HG03520 (cell line): ENCODE measurements at regions not wholly inside any gene's neighbourhood (a gene's known extent, or its start where the extent isn't known, plus 50 kb on each side); places are given as distances from the start of the nearest gene placed in this dataset.

Experiments
- ATAC-seq: cut with Tn5 transposase; IDR thresholded peaks from one replicate; pipeline ENCODE4 v1.9.1; 2021; ENCODE audit warnings: mild to moderate bottlenecking, moderate library complexity; ENCODE audit not compliant: unreplicated experiment

DNA sequence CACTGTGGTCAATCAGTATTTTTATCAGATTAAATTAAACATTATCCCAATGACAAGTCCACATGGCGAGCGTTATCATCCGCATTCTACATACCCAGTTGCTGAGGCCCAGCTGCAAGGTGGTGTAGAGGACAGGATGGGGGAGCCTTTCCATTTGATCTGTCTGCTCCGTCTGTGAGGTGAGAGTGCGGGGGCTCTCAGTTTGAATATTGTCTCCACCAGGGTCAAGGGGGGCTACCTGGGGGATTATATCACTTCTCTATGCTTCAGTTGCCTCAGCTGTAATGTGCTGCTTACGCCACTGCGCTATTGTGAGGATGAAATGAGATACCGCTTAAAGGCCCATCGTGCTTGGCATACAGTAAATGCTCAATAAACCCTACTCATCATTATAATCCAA lies 1106.0 kb downstream of the BCL11B start:
- ATAC-seq = no peak

DNA sequence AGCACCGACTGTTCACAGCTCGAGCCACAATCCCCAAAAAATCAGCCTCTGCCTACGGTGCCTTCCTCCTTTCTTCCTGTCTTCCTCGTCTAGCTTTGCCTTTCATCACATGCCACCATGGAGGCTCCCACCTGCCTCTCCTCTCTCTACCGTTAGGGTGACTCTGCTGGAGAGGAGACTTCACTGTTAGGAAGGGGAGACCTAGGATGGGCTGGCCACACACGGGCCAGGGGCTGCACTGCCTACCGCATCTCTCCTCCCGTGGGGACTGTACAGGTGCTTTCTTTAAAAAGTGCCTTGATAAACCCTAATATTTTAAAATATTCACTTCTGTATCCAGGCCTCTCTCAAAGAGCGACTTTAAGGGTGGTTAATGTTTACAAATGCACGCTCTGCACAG lies 1104.7 kb downstream of the BCL11B start:
- ATAC-seq = no peak

DNA sequence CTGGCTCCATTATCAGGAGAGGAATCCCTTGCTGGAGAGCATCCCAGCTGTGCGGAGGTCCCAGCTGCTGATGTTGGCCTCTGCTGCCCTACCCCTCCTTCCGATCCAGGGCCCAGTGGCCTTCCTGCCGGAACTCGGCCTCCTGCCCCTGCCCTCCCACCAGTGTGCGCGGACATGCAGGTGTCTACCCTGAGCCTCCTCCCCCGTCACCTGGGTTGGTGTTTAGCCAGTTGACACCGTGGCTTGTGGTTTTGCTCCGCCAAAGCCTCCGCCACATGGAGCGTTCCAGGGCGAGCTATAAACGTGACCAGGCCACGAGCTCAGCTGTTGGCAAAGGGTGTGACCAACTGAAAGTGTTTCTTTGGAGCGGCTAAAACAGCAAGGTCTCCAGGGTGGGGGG lies 1104.3 kb downstream of the BCL11B start:
- no peak for ATAC-seq

DNA sequence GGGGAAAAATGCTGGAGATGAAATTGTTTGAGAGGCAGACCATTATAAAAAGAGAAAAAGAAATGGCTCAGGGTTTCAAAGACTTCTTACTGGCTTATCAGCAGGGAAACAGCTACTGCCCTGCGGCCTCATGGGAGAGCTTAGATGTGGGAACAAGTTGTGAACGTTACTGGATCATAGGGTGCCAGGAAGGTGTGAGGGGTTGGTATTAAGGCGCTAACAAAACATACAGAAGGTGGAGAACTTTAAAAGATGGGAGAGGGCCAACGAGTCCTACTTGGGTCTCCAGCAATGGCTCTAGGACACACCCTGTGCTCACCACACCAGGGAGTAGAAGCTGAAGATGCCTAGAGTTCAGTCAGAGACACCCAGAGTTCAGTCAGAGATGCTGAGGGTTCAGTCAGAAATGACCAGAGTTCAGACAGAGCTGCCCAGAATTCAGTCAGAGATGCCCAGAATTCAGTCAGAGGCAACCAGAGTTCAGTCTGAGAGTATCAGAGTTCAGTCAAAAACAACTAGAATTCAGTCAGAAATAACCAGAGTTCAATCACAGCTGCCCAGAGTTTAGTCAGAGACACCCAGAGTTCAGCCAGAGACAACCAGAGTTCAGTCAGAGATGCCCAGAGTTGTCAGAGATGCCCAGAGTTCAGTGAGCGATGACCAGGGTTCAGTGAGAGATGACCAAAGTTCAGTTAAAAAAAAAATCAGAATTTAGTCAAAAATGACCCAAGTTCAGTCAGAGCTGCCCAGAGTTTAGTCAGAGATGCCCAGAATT lies 1103.6 kb downstream of the BCL11B start:
- no peak for ATAC-seq

DNA sequence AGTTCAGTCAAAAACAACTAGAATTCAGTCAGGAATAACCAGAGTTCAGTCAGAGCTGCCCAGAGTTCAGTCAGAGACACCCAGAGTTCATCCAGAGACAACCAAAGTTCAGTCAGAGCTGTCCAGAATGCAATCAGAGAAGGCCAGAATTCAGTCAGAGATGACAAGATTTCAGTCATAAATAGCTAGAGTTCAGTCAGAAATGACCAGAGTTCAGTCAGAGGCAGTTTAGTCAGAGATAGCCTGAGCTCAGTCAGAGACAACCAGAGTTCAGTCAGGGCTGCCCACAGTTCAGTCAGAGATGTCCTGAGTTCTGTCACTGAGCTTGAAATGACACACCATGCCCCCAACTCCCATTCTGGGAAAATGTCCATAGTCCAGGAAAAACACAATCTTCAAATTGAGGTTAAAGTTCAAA lies 1102.8 kb downstream of the BCL11B start:
- ATAC-seq = no peak

DNA sequence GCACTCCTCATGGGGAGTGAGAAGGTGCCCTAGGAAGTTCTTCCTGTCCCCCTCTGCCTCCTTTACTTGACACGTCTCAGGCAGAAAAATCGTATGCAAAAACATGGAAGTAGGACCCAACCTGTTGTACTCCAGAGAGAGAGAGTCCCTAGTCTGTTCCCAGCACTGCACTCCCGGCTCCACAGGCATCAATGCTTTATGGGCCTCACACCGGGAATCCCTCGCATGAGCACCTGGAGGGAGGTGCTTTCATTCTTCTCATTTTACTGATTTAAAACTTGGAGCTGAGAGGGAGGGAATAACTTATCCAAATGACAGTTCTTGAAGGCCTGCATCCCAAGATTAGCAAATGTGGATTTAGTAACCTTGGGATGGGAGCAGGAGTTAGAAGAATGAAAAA lies 1101.4 kb downstream of the BCL11B start:
- ATAC-seq = no peak

DNA sequence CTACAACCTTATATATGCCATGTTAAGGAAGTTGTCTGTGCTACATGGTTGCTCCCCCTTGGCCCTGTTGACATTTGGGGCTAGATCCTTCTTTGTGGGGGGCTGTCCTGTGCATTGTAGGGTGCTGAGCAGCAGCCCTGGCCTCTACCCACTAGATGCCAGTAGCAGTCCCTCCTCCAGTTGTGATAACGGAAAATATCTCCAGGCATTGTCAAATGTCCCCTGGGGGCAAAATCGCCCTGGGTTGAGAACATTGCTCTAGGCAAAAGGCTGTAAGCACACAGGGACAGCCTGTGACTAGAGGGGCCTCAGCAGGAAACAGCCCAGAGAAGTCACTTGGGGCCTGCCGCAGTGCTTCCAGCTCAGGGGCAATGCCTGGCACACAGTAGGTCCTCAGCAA lies 1100.3 kb downstream of the BCL11B start:
- ATAC-seq = no peak

DNA sequence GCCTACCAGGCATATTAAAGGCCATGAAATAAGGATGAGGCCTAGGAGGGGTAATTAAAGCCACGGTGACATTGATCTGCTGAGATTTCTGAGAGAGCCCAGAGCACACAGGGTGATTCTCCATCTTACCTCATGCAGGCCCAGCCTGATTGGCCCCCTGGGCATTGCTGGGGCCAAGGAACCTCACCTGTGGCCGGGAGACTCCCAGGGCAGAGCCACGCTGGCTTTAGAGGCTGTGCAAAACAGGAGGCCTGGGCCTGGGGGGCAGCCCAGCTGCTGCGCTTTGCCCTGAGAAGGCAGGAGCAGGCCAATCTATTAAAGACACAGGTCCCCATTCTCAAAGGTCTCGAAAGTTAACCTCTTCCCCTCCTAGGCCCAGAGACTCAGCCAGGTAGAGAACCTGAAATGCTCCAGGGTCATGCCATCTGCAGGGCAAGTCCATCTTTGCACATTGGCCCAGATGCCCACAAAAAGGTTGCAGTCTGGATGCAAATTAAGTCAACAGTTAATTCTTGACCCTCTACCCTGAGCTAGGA lies 1099.7 kb downstream of the BCL11B start:
- ATAC-seq = no peak

DNA sequence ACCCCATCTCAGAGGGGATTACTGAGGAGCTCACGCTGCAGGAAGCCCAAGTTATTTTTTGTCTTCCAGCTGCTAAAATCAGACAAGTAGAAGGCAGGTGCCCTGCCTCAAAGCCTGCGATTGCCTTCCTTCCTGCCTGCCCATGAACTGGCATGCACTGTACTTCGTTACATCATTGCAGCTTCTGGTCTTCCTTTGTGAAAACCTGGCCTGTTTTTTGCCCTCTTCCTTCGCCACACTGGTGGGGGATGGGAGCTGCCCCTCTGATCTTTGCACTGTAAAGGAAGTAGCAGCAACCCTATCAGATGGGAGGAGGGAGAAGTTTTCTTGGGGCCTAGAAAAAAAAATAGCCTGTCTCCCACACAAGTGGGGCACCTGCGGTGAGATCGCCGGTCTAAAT lies 1098.7 kb downstream of the BCL11B start:
- ATAC-seq = no peak

DNA sequence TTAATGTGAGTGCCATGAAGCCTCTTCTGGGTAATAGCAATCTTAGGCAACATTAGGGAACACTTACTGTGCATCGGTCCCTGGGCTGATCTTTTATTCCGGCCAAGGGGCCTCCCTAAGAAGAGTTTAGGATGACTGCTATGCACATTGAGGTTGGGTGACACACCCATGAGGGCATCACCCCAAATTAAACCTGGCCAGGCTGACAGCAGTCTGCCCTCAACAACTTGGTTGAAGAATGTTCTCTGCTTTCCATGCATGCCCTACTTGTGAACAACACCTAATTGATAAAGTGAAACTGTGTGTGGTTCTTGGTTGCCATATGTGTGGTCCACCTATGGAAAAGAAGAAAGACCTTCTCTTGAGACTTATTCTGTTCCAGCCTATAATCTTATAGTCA lies 1098.0 kb downstream of the BCL11B start:
- ATAC-seq = no peak

DNA sequence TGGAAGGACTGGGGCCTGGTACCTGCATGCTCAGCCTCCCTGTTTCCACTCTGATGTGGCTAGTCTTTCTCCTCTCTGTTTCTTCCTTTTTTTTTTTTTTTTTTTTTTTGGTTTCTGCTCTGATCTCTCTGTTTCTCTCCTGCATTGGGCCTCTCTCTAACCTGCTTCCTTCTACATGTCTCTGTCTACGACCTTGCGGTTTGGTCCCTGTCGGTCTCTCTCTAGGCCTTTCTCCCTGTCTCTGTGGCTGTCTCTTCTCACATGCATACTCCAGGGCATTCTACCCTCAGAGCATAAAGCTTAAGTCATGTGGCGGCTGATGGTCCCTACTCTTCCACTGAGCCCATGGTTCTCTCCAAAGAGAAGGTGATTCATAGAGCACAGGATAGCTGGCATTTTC lies 1096.6 kb downstream of the BCL11B start:
- ATAC-seq = no peak

DNA sequence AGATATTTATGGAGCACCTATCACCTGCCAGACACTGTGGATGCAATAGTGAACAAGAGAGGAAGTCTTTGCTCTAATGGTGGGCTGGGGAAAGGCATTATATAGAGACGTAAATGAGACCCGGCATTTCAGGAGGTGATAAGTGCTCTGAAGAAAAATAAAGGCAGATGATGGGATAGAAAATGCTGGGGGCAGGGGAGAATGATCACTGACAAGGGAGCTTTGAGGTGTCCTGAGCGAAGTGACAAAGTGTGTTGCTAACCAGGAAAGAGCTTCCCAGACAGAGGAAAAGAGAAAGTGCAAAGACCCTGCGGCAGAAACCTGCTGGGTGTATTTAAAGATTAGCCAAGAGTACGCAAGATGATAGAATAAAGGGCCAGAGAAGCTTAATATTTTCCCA lies 1096.1 kb downstream of the BCL11B start:
- no peak for ATAC-seq

DNA sequence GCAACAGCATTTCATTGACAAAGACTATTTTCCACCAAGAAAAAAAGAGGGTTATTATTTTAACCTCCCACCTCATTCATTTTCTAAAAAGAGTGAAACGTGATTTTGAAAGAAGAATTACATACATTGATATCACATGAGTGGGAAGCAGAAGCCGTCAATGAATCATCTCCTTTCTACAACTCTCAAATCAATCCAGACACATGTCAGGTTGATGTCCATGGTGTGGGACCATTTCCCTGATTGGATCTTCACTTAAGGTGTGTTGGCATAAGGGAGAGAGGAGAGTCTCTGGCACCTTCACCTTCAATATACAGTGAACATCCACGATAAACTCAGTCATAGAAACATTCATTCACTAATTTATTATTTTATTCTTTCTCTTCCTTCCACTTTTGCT lies 1095.1 kb downstream of the BCL11B start:
- ATAC-seq = no peak

DNA sequence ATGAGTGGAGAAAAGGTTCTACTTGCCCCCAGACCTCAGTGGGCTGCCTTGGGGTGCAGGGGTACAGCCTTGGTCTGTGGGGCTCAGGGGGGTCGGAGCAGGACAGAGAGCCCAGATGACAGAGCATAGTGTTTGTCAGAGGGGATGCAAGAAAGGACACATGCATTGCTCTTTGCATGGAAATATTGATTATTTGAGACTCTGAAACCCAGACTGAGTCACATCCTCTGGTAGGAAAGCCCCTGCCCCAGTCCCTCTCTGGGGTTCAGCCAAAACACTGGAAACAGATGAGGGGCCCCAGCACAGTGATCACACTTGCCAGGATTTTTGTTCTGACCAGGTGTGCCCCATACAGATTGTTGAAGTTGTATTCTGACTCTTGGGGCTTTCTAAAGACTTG lies 1094.4 kb downstream of the BCL11B start:
- no peak for ATAC-seq

DNA sequence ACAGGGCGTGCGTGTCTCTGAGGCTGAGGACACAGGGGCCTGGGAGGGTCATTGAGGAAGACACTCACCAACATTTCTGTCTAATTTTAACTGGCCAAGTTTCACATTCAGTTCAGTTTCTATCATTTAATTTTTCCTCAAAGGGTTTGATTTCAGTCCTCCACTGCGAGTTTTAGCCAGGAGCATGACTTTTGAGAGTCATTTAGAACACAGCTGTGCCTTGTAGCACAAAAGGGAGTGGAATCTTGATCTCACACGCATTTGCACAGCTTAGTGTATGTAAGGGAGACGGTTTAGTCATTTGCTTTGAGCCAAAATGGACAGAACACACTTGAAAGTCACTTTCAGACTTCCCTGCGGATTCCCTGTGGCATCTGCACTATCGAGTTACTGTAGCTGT lies 1090.8 kb downstream of the BCL11B start:
- ATAC-seq = no peak

DNA sequence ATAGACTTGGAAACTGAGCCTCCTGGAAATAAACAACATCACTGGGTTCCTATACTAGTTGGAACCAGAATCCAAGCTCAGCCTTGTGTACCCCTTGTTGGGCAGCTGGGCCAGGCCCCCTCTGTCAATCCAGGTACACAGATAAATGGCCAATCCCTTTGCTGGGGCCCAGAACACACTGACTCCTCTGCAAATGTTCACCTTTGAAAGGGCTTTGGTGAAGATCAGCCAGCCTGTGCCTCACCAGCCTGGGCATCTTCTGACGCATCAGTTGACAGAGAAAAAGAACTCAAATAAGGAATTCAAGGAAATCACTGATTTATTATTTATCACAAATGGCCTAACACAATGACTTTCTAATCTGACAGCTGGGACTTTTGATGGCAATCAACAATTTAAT lies 1090.2 kb downstream of the BCL11B start:
- no peak for ATAC-seq

DNA sequence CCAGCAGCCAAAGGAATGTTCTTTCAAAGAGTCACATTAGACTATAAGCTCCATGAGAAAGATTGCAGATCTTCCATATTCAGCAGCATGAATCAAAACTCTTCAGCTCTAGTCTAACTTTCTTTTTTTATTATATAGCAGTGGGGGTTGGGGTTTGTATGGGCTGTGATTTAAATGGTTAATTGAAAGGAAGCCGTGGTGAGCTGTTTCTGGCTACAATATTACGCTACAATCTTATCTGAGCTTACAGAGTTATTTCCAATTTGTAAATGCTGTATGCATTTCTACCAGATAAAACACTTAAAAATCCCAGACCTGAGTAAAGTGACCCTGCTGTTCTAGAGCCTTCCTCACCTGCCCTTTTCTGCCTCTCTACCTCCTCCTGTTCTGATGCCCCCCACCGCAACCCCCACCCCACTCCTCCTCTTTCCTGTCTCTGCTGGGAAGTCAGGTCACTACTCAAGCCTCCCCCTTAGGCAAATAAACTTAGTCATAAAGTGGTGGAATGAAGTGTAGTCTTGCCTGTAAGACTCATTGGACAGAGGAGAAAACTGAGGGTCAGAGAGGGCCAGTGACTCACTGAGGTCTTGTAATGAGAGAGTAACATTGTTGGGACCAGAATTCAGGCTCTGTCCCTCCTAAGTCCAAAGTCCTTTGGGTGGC lies 1089.5 kb downstream of the BCL11B start:
- no peak for ATAC-seq

DNA sequence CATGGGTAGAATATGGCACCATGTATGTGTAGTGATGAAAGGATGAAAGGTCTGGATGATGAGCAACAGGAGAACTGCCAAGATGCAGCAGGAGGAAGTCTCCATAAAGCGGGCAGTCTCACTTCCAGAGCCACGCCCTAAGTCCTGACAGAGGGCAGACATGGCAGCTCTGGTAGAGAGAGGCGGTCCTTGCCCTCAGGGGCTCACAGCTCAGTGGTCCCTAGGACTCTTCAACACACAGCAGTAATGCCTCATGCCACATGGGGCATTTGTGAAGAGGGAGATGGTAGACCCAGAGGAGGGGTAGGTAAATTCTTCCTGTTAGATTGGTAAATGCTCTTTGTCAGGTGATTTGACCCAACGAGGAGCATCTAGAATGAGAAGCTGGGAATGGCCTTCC lies 1088.4 kb downstream of the BCL11B start:
- ATAC-seq = no peak

DNA sequence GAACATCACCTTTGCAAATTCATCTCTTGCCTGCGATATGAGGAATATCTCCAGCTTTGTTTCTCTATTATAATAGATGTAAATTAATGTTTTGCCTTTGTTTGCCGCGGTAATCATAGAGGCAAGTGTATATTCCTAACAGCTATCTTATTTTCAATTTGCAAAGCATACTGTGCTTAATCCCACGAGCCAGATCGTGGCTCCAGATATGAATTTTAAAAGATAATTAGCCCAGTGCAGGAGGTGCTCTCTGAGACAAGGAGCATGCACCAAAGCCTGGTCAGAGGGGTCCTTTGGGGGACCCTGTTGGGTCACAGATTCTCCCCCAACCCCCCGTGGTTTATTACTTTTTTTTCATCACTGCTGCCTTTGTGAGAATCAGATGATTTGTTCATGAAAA lies 1087.5 kb downstream of the BCL11B start:
- ATAC-seq = no peak

DNA sequence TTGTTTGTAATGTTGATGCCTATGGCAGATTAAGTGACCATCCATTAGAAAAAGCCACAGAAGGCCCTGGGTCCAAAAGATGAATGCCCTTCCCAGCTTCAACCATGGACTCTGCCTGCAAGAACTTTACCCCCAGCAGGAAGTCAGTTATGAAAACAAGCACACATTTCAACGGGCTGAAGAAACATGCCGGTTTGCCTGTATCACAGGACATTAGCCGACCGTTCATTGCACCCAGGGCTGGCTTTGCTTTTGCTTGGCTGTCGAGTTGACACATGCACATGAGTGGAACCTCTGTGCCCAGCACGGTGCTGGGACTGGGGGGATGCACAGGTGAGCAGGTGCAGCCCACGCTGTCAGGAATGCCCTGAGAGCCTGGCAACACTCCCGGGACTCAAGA lies 1087.0 kb downstream of the BCL11B start:
- ATAC-seq = no peak

DNA sequence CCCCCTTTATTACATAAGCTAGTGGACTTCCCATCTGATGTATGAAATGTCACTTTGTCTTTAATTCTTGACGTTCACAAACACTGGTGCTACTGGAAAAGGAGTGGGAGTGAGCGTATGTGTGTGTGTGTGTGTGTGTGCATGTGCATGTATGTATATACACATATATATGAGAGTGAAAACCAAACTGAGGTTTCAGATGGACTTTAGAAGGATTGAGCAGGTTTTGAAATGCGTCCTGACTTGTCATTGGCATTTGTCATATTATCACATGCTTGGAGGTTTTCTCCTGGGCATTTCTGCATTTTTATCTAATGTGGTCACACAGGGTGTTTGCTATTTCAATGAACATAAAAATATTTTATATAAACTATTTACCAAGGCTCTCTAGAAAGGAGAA lies 1085.9 kb downstream of the BCL11B start:
- no peak for ATAC-seq

DNA sequence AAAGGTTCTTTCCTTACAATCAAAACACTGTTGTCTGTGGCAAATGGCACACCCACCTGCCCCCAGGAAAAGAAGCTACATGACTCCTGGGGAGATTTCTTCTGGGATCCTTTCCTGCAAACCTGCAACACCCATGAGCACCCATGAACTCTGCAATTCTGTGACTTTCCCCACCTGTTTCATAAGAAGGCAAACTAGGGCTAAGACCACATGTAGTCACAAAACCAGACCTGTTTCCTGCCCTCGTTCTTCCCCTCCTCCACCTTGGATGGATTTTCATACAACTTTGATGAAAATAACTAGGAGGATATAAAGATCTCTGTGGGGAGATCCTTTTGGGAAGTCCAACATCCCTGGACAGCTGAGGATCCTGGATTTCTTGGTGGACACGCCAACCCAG lies 1084.7 kb downstream of the BCL11B start:
- ATAC-seq = no peak

DNA sequence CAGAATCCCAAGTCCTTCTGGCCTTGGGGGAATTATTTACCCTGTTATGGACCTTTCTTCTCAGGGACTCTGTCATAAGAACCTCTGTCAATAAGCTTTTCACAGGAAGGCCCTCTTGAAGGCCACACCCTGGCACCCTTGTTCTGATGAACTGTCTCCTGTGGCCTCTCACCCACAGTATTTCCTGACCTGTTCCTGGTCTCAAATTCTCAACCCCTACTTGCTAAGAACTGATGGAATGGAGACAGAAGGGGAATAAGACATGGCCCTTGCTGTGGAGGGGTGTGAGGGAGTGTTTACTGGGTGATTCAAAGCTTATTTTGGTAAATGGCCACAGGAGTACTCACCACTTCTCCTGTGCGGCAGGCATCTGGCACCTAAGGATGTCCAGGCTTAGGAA lies 1082.9 kb downstream of the BCL11B start:
- ATAC-seq = no peak
